22Rv1 (cell line): ENCODE measurements at regions not wholly inside any gene's neighbourhood (a gene's known extent, or its start where the extent isn't known, plus 50 kb on each side); places are given as distances from the start of the nearest gene placed in this dataset.
"Not testable (repeated sequence)": the region's sequence is repeated elsewhere in the genome, so short reads cannot be mapped to it uniquely, and the experiment has no call there.

Source experiments
- H3K27ac ChIP-seq: fragments of 450-650 bp; 2 replicates; pipeline ENCODE4 v1.5.1; 2017
- CTCF ChIP-seq: fragments of 450-650 bp; IDR thresholded peaks from 2 replicates; pipeline ENCODE4 v1.5.1; 2017; ENCODE audit warnings: mild to moderate bottlenecking
- ZFX ChIP-seq: fragments of 450-650 bp; IDR thresholded peaks from 2 replicates; pipeline ENCODE4 v1.6.1; 2017; ENCODE audit warnings: antibody characterized with exemption, borderline replicate concordance

GRCh38 chr20:51277961-51278360 is 255.1 kb upstream of the KCNG1 start:
- H3K27ac ChIP-seq: no peak overlapping the region
- no peak for TF ChIP-seq ZFX
- no peak for TF ChIP-seq CTCF

- H3K27ac ChIP-seq: no peak overlapping the region
- TF ChIP-seq CTCF: no peak
- TF ChIP-seq ZFX: no peak
Observed at GRCh38 chr20:51276296-51276695, 253.4 kb upstream of the KCNG1 start.

- TF ChIP-seq CTCF: no peak
- TF ChIP-seq ZFX: no peak
- H3K27ac ChIP-seq: no peak overlapping the region
Observed at GRCh38 chr20:51275826-51276225, 252.9 kb upstream of the KCNG1 start.

- no peak overlapping the region for H3K27ac ChIP-seq
- TF ChIP-seq ZFX: no peak
- no peak for TF ChIP-seq CTCF
Observed at GRCh38 chr20:51275181-51275580, 252.3 kb upstream of the KCNG1 start.

- TF ChIP-seq CTCF: no peak
- TF ChIP-seq ZFX: no peak
- no peak overlapping the region for H3K27ac ChIP-seq
Observed at GRCh38 chr20:51272401-51272800, 249.5 kb upstream of the KCNG1 start.

GRCh38 chr20:51271931-51272330 is 249.0 kb upstream of the KCNG1 start:
- TF ChIP-seq CTCF (no peak), ZFX (no peak)
- H3K27ac ChIP-seq: no peak overlapping the region

- not testable (repeated sequence) for H3K27ac ChIP-seq
Observed at GRCh38 chr20:51271289-51271688, 248.4 kb upstream of the KCNG1 start.

- no peak overlapping the region for H3K27ac ChIP-seq
Observed at GRCh38 chr20:51269671-51270070, 246.8 kb upstream of the KCNG1 start.

More at GRCh38 chr20:51269671-51270070, 246.8 kb upstream of the KCNG1 start:
- no peak for TF ChIP-seq ZFX
- no peak for TF ChIP-seq CTCF
